MG63 (cell line): ENCODE measurements at regions not wholly inside any gene's neighbourhood (a gene's known extent, or its start where the extent isn't known, plus 50 kb on each side); places are given as distances from the start of the nearest gene placed in this dataset.
"Not testable (repeated sequence)": the region's sequence is repeated elsewhere in the genome, so short reads cannot be mapped to it uniquely, and the experiment has no call there.

Experiments
- DNase-seq: peaks from one replicate; pipeline ENCODE4 v3.0.0-alpha.2; 2020
- H3K27me3 ChIP-seq: fragments of 250-450 bp; sonication (Bioruptor Pico); 2 replicates; pipeline ENCODE4 v1.5.1; 2020; ENCODE audit warnings: mild to moderate bottlenecking, moderate library complexity
- H3K36me3 ChIP-seq: fragments of 250-450 bp; sonication (Bioruptor Pico); 2 replicates; pipeline ENCODE4 v1.5.1; 2020; ENCODE audit warnings: mild to moderate bottlenecking, moderate library complexity
- H3K4me3 ChIP-seq: fragments of 250-450 bp; sonication (Bioruptor Pico); 2 replicates; pipeline ENCODE4 v1.5.1; 2020; ENCODE audit warnings: mild to moderate bottlenecking, moderate library complexity
- H3K9me3 ChIP-seq: fragments of 250-450 bp; sonication (Bioruptor Pico); 2 replicates; pipeline ENCODE4 v1.5.1; 2020; ENCODE audit warnings: mild to moderate bottlenecking, moderate library complexity

GRCh38 chr11:92439133-92439532 lies 214.5 kb downstream of the FAT3 start:
- H3K27me3 ChIP-seq: 0 out of 2 replicates have a peak, but pooled peaks cover 2% of the 10 kb centered on the region
- H3K36me3 ChIP-seq: no peaks in the 10 kb centered on the region
- H3K4me3 ChIP-seq: no peak overlapping the region

DNA sequence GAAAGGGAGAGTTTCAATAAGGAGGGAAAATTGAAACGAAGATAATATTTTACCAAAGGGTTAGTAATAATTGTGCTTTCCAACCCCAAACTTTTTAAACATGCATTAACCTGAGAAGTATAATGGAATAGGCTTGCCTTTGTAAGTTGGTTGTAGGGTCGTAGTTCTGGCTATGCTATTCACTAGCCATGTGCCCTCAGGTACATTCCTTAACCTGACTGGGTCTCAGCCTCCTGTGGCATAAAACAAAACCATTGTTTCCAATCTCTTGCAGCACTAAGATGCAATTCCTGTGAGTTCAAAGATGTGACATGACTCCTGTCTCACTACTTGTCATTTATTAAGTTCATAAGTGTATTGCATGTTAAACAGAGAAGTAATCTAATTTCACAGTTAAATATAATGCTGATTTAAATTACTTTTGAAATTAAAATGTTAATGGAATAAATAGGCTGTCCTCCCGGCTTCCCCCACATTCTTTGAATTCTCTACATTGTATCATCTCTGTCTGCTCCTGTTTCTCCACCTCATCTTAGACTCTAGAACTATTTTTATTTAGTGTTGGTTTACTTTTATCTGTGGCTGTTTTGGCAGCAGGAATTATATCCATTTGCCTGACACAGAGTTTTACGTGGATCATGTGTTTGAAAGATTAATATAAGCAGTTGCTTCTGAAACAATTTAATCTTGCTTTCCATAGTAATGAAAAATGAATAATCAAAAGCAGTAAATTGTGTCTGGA lies 216.3 kb downstream of the FAT3 start:
- no peak for DNase-seq
- Histone ChIP-seq H3K4me3 (no peak overlapping the region), H3K9me3 (no peaks in the 10 kb centered on the region), H3K36me3 (no peaks in the 10 kb centered on the region), H3K27me3 (0 out of 2 replicates have a peak, but pooled peaks cover 2% of the 10 kb centered on the region)

More at GRCh38 chr11:92439133-92439532, 214.5 kb downstream of the FAT3 start:
- no peak for DNase-seq
- H3K9me3 ChIP-seq: no peaks in the 10 kb centered on the region

- Histone ChIP-seq H3K36me3 (no peaks in the 10 kb centered on the region), H3K9me3 (no peaks in the 10 kb centered on the region), H3K4me3 (no peak overlapping the region), H3K27me3 (0 out of 2 replicates have a peak, but pooled peaks cover 2% of the 10 kb centered on the region)
- DNase-seq: no peak
Measured at GRCh38 chr11:92441443-92441726, 216.8 kb downstream of the FAT3 start.

- Histone ChIP-seq H3K4me3 (no peak overlapping the region), H3K36me3 (no peaks in the 10 kb centered on the region), H3K27me3 (0 out of 2 replicates have a peak, but pooled peaks cover 2% of the 10 kb centered on the region), H3K9me3 (no peaks in the 10 kb centered on the region)
- no peak for DNase-seq
Measured at GRCh38 chr11:92443199-92443598, 218.6 kb downstream of the FAT3 start.

- Histone ChIP-seq H3K36me3 (no peaks in the 10 kb centered on the region), H3K9me3 (no peaks in the 10 kb centered on the region), H3K27me3 (no peaks in the 10 kb centered on the region), H3K4me3 (no peak overlapping the region)
- no peak for DNase-seq
Measured at GRCh38 chr11:92447586-92447985, 223.0 kb downstream of the FAT3 start.

DNA sequence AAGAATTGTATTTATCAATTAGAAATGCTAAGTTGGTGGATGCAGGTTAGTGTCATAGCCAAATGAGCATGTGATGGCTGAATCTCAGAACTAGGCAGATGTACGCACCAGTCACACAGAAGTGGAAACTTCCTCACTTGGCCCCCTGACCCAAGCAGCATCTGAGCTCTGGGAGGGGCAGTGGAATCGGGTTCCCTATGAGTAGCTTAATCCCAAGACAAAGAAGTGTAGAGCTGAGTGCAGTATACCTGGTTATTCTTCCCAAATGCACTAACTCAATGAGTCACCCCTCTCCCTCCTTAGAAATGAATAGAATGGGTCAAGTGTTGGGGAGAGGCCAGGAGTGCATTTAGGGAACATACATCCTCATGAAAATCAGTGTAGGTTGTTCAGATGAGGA lies 224.6 kb downstream of the FAT3 start:
- H3K9me3 ChIP-seq: no peaks in the 10 kb centered on the region
- no peak for DNase-seq
- H3K4me3 ChIP-seq: no peak overlapping the region
- H3K36me3 ChIP-seq: no peaks in the 10 kb centered on the region
- H3K27me3 ChIP-seq: no peaks in the 10 kb centered on the region

DNA sequence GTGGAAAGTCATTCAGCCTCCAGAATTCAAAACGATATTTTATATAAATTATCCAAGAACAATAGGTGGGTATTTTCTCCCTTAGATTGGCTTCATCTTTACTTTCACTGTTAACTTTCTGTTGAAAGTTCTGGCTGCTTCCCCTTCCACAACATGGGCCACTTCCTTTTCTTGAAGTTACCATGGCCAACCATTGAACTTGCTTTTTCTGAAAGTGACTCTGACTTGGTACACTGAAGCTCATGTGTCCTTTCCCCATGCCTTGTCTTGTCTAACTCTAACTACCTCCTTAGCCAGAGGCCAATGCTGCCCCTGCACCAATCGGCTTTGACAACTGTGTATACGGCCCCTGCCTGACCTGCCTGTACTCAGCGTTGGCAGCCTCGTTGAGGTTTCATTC lies 225.2 kb downstream of the FAT3 start:
- Histone ChIP-seq H3K27me3 (no peaks in the 10 kb centered on the region), H3K9me3 (no peaks in the 10 kb centered on the region), H3K36me3 (no peaks in the 10 kb centered on the region), H3K4me3 (no peak overlapping the region)
- DNase-seq: no peak

- Histone ChIP-seq H3K9me3 (no peaks in the 10 kb centered on the region), H3K36me3 (no peaks in the 10 kb centered on the region), H3K27me3 (no peaks in the 10 kb centered on the region), H3K4me3 (no peak overlapping the region)
- DNase-seq: no peak
Measured at GRCh38 chr11:92451063-92451462, 226.4 kb downstream of the FAT3 start.

- Histone ChIP-seq H3K4me3 (no peak overlapping the region), H3K36me3 (no peaks in the 10 kb centered on the region)
Measured at GRCh38 chr11:92453055-92453454, 228.4 kb downstream of the FAT3 start.

DNA sequence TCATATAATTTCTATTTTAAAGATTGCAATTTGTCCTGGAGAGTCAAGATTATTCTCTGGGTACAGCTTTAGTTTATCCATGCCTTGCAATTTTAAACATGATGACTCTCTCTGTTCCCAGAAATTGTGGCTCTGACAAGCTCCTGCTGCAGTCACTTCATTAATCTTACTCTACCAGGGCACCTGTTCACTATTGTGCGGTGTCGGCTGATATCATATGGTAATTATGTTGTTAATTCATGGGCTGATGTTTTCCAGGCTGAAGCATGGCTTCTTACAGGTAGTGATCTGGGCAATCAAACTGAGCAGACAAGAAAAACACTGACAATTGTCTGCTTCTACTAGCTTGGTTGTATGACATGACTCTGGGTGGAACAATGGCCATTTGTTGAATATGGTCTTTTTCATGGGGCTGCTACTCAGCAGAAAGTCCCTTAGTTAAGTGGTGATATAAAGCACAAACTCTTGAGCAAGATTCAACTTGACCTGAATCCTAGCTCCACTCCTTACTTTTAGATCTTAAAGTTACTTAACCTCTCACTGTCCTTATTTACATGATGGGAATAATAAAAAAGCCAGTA lies 230.7 kb downstream of the FAT3 start:
- H3K4me3 ChIP-seq: no peak overlapping the region
- DNase-seq: no peak
- no peaks in the 10 kb centered on the region for H3K36me3 ChIP-seq
- no peaks in the 10 kb centered on the region for H3K27me3 ChIP-seq
- no peaks in the 10 kb centered on the region for H3K9me3 ChIP-seq

More at GRCh38 chr11:92453055-92453454, 228.4 kb downstream of the FAT3 start:
- DNase-seq: no peak
- Histone ChIP-seq H3K9me3 (no peaks in the 10 kb centered on the region), H3K27me3 (no peaks in the 10 kb centered on the region)

GRCh38 chr11:92457250-92457649 lies 232.6 kb downstream of the FAT3 start:
- Histone ChIP-seq H3K27me3 (no peaks in the 10 kb centered on the region), H3K9me3 (no peaks in the 10 kb centered on the region), H3K4me3 (no peak overlapping the region), H3K36me3 (no peaks in the 10 kb centered on the region)
- DNase-seq: peak; percentile 46

DNA sequence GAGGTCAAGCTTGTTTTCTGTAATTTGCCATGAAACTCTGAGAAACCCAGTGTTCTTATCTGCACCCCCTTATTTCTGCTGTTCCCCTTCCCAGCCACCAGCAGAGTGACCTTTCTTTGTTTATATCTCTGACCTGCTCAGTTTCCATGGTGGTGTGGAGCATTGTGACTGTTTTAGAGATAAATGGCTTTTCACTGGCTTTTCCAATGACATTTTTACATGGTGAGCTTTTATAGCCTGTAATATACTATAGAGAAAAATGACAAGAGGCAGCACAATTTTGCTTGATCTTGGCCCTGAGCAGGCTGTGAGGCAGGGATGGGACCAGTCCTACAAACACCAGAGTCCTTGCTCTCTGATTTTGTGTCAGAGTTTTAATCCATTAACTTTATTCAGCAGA lies 233.9 kb downstream of the FAT3 start:
- H3K36me3 ChIP-seq: no peaks in the 10 kb centered on the region
- H3K4me3 ChIP-seq: no peak overlapping the region
- no peaks in the 10 kb centered on the region for H3K27me3 ChIP-seq
- no peak for DNase-seq
- no peaks in the 10 kb centered on the region for H3K9me3 ChIP-seq

DNA sequence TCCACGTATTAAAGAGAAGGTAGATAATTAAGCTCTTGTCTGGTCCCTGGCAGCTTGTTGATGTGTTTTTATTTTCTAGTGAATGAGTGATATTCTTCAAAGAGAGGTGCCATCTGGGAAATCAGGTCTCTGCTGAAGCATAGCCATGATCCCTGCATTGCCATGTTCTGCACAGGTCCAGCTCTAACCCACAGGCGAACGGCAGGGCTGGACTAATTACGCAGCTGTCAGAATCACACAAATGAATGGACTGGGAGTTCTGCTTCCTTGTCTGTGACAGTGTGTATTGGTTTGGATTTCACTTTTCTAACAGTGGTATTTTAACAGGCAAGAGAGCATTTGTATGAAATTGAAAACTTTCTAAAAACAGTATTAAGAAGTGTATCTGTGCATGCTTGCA lies 235.6 kb downstream of the FAT3 start:
- no peak overlapping the region for H3K4me3 ChIP-seq
- H3K27me3 ChIP-seq: no peaks in the 10 kb centered on the region
- H3K9me3 ChIP-seq: no peaks in the 10 kb centered on the region
- no peaks in the 10 kb centered on the region for H3K36me3 ChIP-seq
- DNase-seq: no peak

GRCh38 chr11:92461447-92461846 lies 236.8 kb downstream of the FAT3 start:
- Histone ChIP-seq H3K4me3 (no peak overlapping the region), H3K9me3 (no peaks in the 10 kb centered on the region), H3K27me3 (no peaks in the 10 kb centered on the region), H3K36me3 (no peaks in the 10 kb centered on the region)
- DNase-seq: no peak

DNA sequence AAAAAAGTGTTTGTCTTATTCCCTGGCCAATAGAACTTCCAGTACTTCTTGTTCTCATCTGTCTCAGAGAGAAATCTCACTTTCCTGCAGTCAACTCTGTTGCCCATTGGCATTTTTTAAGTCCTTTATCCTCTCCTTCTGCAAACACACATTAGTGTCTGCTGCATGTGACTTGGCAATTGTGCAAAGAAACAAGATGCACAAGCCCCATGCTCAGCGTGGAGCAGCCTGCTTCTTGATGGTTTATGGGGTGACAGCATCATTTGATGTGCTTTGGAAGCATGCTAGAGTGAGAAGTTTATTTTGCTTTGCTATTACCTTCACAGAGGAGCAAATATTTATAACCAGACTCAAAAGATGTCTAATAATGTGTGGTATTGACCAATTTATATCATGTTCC lies 238.2 kb downstream of the FAT3 start:
- H3K4me3 ChIP-seq: no peak overlapping the region
- H3K9me3 ChIP-seq: no peaks in the 10 kb centered on the region
- no peaks in the 10 kb centered on the region for H3K27me3 ChIP-seq
- H3K36me3 ChIP-seq: no peaks in the 10 kb centered on the region
- DNase-seq: no peak

- Histone ChIP-seq H3K36me3 (no peaks in the 10 kb centered on the region), H3K4me3 (no peak overlapping the region), H3K9me3 (no peaks in the 10 kb centered on the region), H3K27me3 (no peaks in the 10 kb centered on the region)
- DNase-seq: no peak
Measured at GRCh38 chr11:92464822-92465221, 240.2 kb downstream of the FAT3 start.

DNA sequence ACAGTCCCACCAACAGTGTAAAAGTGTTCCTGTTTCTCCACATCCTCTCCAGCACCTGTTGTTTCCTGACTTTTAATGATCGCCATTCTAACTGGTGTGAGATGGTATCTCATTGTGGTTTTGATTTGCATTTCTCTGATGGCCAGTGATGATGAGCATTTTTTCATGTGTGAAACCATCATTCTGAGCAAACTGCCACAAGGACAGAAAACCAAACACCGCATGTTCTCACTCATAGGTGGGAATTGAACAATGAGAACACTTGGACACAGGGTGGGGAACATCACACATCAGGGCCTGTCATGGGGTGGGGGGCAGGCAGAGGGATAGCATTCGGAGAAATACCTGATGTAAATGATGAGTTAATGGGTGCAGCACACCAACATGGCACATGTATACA lies 240.8 kb downstream of the FAT3 start:
- H3K9me3 ChIP-seq, DNase-seq, H3K36me3 ChIP-seq, H3K27me3 ChIP-seq, H3K4me3 ChIP-seq: not testable (repeated sequence)

- no peaks in the 10 kb centered on the region for H3K36me3 ChIP-seq
- DNase-seq: peak; percentile 48
- no peak overlapping the region for H3K4me3 ChIP-seq
- H3K9me3 ChIP-seq: no peaks in the 10 kb centered on the region
- no peaks in the 10 kb centered on the region for H3K27me3 ChIP-seq
Measured at GRCh38 chr11:92473736-92474135, 249.1 kb downstream of the FAT3 start.
